CD14-positive monocyte (primary cell): ENCODE measurements at regions not wholly inside any gene's neighbourhood (a gene's known extent, or its start where the extent isn't known, plus 50 kb on each side); places are given as distances from the start of the nearest gene placed in this dataset.

ENCODE experiments used
- DNase-seq, 3 donors: peaks; one replicate each; pipeline ENCODE4 v3.0.0-alpha.2; 2011 to 2022
- H2AFZ ChIP-seq: 2 replicates; pipeline ENCODE4 v1.6.0; 2012; ENCODE audit warnings: mild to moderate bottlenecking, low read depth, low read length, inconsistent platforms; ENCODE audit not compliant: insufficient read depth, poor library complexity, severe bottlenecking
- H3K27ac ChIP-seq, 2 donors: 1 replicate in 1 of 2; 2 replicates in 1 of 2; pipeline ENCODE4 v1.5.1; 2012 to 2013; ENCODE audit warnings: low read length in 2 of 2, control low read depth in 1 of 2, inconsistent platforms in 1 of 2, low read depth in 1 of 2, mild to moderate bottlenecking in 1 of 2
- H3K27me3 ChIP-seq, 2 donors: one replicate each; pipeline versions ENCODE4 v1.6.0 to v1.6.1; 2011 to 2013; ENCODE audit warnings: low read length in 2 of 2; ENCODE audit not compliant: control insufficient read depth in 2 of 2, insufficient read depth in 2 of 2
- H3K36me3 ChIP-seq, 2 donors: replicated peaks in 1 of 2; 1 replicate in 1 of 2; 2 replicates in 1 of 2; pipeline versions ENCODE4 v1.5.1 to v1.6.1; 2012 to 2013; ENCODE audit warnings: low read length in 2 of 2, control low read depth in 1 of 2, inconsistent platforms in 1 of 2, mild to moderate bottlenecking in 1 of 2; ENCODE audit not compliant: insufficient read depth in 2 of 2, control insufficient read depth in 1 of 2
- H3K4me1 ChIP-seq, 2 donors: 1 replicate in 1 of 2; 2 replicates in 1 of 2; pipeline versions ENCODE4 v1.5.1 to v1.6.1; 2012 to 2013; ENCODE audit warnings: low read length in 2 of 2, control low read depth in 1 of 2, inconsistent platforms in 1 of 2, mild to moderate bottlenecking in 1 of 2, moderate library complexity in 1 of 2; ENCODE audit not compliant: insufficient read depth in 2 of 2, control insufficient read depth in 1 of 2
- H3K4me2 ChIP-seq: replicated peaks from 2 replicates; pipeline ENCODE3; 2012; ENCODE audit warnings: low read length, moderate library complexity, mild to moderate bottlenecking; ENCODE audit not compliant: poor library complexity, severe bottlenecking; ENCODE audit errors: extremely low read depth
- H3K4me3 ChIP-seq, 3 experiments: fragments of 200-600 bp in 1 of 3; sonication (generic) in 1 of 3; replicated peaks in 1 of 3; 1 replicate in 2 of 3; 2 replicates in 1 of 3; pipeline ENCODE4 v1.5.1; 2011 to 2013; ENCODE audit warnings: low read length in 3 of 3, mild to moderate bottlenecking in 3 of 3, control low read depth in 2 of 3, low read depth in 2 of 3, inconsistent platforms in 1 of 3, moderate library complexity in 1 of 3
- H3K79me2 ChIP-seq: 2 replicates; pipeline ENCODE4 v1.6.0; 2012; ENCODE audit warnings: mild to moderate bottlenecking, control low read depth, inconsistent platforms, low read length, moderate library complexity; ENCODE audit not compliant: insufficient read depth
- H3K9ac ChIP-seq: 2 replicates; pipeline ENCODE4 v1.6.0; 2017; ENCODE audit warnings: low read length, mild to moderate bottlenecking; ENCODE audit not compliant: insufficient read depth, poor library complexity, severe bottlenecking
- H3K9me3 ChIP-seq, 2 donors: replicated peaks in 1 of 2; 1 replicate in 1 of 2; 2 replicates in 1 of 2; pipeline versions ENCODE4 v1.5.1 to v1.6.1; 2012 to 2013; ENCODE audit warnings: low read length in 2 of 2, control low read depth in 1 of 2; ENCODE audit not compliant: control insufficient read depth in 1 of 2, insufficient read depth in 1 of 2
- H4K20me1 ChIP-seq: 2 replicates; pipeline ENCODE4 v1.6.0; 2012; ENCODE audit warnings: mild to moderate bottlenecking, low read length, control low read depth, moderate library complexity; ENCODE audit not compliant: insufficient read depth
- H3K27ac Mint-ChIP-seq, 7 donors: one replicate each; pipeline ENCODE4 v1.8.0; 2020; ENCODE audit warnings: mild to moderate bottlenecking in 7 of 7, mixed read lengths in 7 of 7, moderate library complexity in 6 of 7, inconsistent platforms in 2 of 7
- H3K27me3 Mint-ChIP-seq, 3 donors: one replicate each; pipeline ENCODE4 v1.8.0; 2021 to 2022; ENCODE audit warnings: low read depth in 3 of 3, mild to moderate bottlenecking in 3 of 3, mixed read lengths in 3 of 3, moderate library complexity in 3 of 3, inconsistent platforms in 1 of 3
- H3K36me3 Mint-ChIP-seq, 2 donors: one replicate each; pipeline ENCODE4 v1.8.0; 2020; ENCODE audit warnings: mixed read lengths in 2 of 2, inconsistent platforms in 1 of 2, mild to moderate bottlenecking in 1 of 2
- H3K4me1 Mint-ChIP-seq: one replicate; pipeline ENCODE4 v1.8.0; 2020; ENCODE audit warnings: mild to moderate bottlenecking, mixed read lengths
- H3K4me3 Mint-ChIP-seq, 2 donors: one replicate each; pipeline ENCODE4 v1.8.0; 2020; ENCODE audit warnings: mild to moderate bottlenecking in 2 of 2, mixed read lengths in 2 of 2, moderate library complexity in 1 of 2
- H3K9me3 Mint-ChIP-seq, 7 donors: one replicate each; pipeline ENCODE4 v1.8.0; 2020 to 2022; ENCODE audit warnings: mixed read lengths in 7 of 7, mild to moderate bottlenecking in 6 of 7, moderate library complexity in 6 of 7, inconsistent platforms in 2 of 7
- CTCF ChIP-seq: fragments of 200-600 bp; IDR thresholded peaks from one replicate; pipeline ENCODE4 v1.8.0; 2022; ENCODE audit warnings: antibody characterized with exemption, mild to moderate bottlenecking
- WGBS: methylation state at CpG from one replicate; pipeline ENCODE4 v1.1.5; 2013; ENCODE audit warnings: missing lambda C conversion rate; ENCODE audit not compliant: insufficient coverage; 5-methylcytosine and 5-hydroxymethylcytosine counted together
- intact Hi-C, 2 donors: fragments of 100-400 bp; cut with micrococcal nuclease; formaldehyde crosslinking; loops; one replicate each; pipeline versions ENCODE4 v1.15.0 to v1.15.1; 2023

- Mint-ChIP-seq H3K4me1 (no peaks in the 10 kb centered on the region), H3K27me3 (no peaks in the 10 kb centered on the region), H3K27ac (no peak overlapping the region), H3K4me3 (no peak overlapping the region), H3K9me3 (peaks cover 0 to 16% (median 3%) of the 10 kb centered on the region in 7 donors), H3K36me3 (no peaks in the 10 kb centered on the region)
- Histone ChIP-seq H3K4me3 (no peak overlapping the region), H3K36me3 (no peaks in the 10 kb centered on the region), H3K9me3 (peaks cover 0 to 8% of the 10 kb centered on the region in 2 donors), H2AFZ (no peak overlapping the region), H3K9ac (no peak overlapping the region), H3K27me3 (no peaks in the 10 kb centered on the region), H3K27ac (no peak overlapping the region), H3K4me1 (no peaks in the 10 kb centered on the region), H4K20me1 (no peaks in the 10 kb centered on the region), H3K79me2 (no peaks in the 10 kb centered on the region), H3K4me2 (no peak overlapping the region)
- DNase-seq, result no peak
- intact Hi-C loops, result no loop called here
- TF ChIP-seq CTCF, result no peak
- WGBS, result no CpG with 5 or more reads among the region's 4 CpGs
These were observed 53.4 kb upstream of the DPP10 start for GRCh38 chr2:114389021-114389420.
